K562 (cell line): ENCODE measurements at regions not wholly inside any gene's neighbourhood (a gene's known extent, or its start where the extent isn't known, plus 50 kb on each side); places are given as distances from the start of the nearest gene placed in this dataset.

Experiments used
- ATAC-seq: fragments of 200-7000 bp; cut with Tn5 transposase; 3 replicates; pipeline ENCODE4 v1.9.1; 2020; ENCODE audit warnings: moderate library complexity
- BruUV-seq: library from RNA; stranded (reverse); fragments of 400-500 nt; replicated peaks from 2 replicates; lab custom pipeline; 2021; lab: Mats Ljungman, UMichigan
- CTCF ChIA-PET: fragments of 300-600 bp; formaldehyde crosslinking; extraction: SDS; loops from one replicate; lab custom pipeline; 2021; ENCODE audit warnings: low intra/inter-chr PET ratio; lab: Yijun Ruan, JAX
- POLR2A ChIA-PET: fragments of 300-600, 350-650 bp; sonication (Branson Sonifier 250); formaldehyde crosslinking; extraction: SDS; loops from one replicate; lab custom pipeline; 2021; ENCODE audit warnings: antibody characterized with exemption, inconsistent platforms; lab: Yijun Ruan, JAX
- DNase-seq, 4 experiments: peaks; one replicate each; pipeline versions ENCODE4 v3.0.0 to v3.0.0-alpha.2; 2011 to 2018; ENCODE audit warnings: low spot score in 3 of 4, mixed read lengths in 3 of 4; ENCODE audit errors: extremely low read depth in 1 of 4
- FAIRE-seq: peaks from 2 replicates; lab custom pipeline; 2011; peaks lifted over from hg19 to GRCh38; lab: Jason Lieb, UNC
- H2AFZ ChIP-seq: 2 replicates; pipeline ENCODE4 v1.6.0; 2011; ENCODE audit warnings: low read depth, low read length, control low read depth, inconsistent platforms
- H3K27ac ChIP-seq: fragments of 200-600 bp; 3 replicates; pipeline ENCODE4 v1.8.0; 2011; ENCODE audit warnings: low read depth, mild to moderate bottlenecking, control low read depth, inconsistent platforms, low read length, moderate library complexity, mixed read lengths; ENCODE audit errors: extremely low read depth
- H3K27me3 ChIP-seq, 2 experiments: fragments of 300-600 bp in 1 of 2; 2 replicates in 1 of 2; 3 replicates in 1 of 2; pipeline versions ENCODE4 v1.6.0 to v1.8.0; 2011; ENCODE audit warnings: inconsistent platforms in 2 of 2, low read length in 2 of 2, mild to moderate bottlenecking in 1 of 2, mixed read lengths in 1 of 2, moderate library complexity in 1 of 2; ENCODE audit not compliant: control insufficient read depth in 2 of 2, insufficient read depth in 2 of 2
- H3K36me3 ChIP-seq: fragments of 300-600 bp; 3 replicates; pipeline ENCODE4 v1.8.0; 2011; ENCODE audit warnings: mild to moderate bottlenecking, low read length, inconsistent platforms; ENCODE audit not compliant: control insufficient read depth, insufficient read depth
- H3K4me1 ChIP-seq, 2 experiments: fragments of 200-600 bp in 1 of 2; replicated peaks in 1 of 2; 2 replicates in 1 of 2; 3 replicates in 1 of 2; pipeline versions ENCODE4 v1.5.1 to v1.8.0; 2011; ENCODE audit warnings: inconsistent platforms in 2 of 2, low read length in 2 of 2, mild to moderate bottlenecking in 1 of 2, mixed read lengths in 1 of 2, moderate library complexity in 1 of 2; ENCODE audit not compliant: control insufficient read depth in 2 of 2, insufficient read depth in 2 of 2
- H3K4me2 ChIP-seq: 2 replicates; pipeline ENCODE4 v1.6.1; 2011; ENCODE audit warnings: low read length, control low read depth, inconsistent platforms, mixed read lengths; ENCODE audit not compliant: insufficient read depth
- H3K4me3 ChIP-seq: fragments of 200-600 bp; sonication (generic), shearing (Covaris generic); 2 replicates; pipeline ENCODE4 v1.5.1; 2016; ENCODE audit warnings: control low read depth, inconsistent platforms
- H3K79me2 ChIP-seq: fragments of 200-600 bp; 3 replicates; pipeline ENCODE4 v1.8.0; 2011; ENCODE audit warnings: low read length, inconsistent platforms; ENCODE audit not compliant: control insufficient read depth, insufficient read depth
- H3K9ac ChIP-seq, 2 experiments: 2 replicates each; pipeline versions ENCODE4 v1.6.0 to v1.6.1; 2011; ENCODE audit warnings: low read depth in 2 of 2, low read length in 2 of 2, control low read depth in 1 of 2, inconsistent platforms in 1 of 2, mild to moderate bottlenecking in 1 of 2, mixed read lengths in 1 of 2; ENCODE audit not compliant: insufficient read depth in 1 of 2
- H3K9me1 ChIP-seq: one replicate; pipeline ENCODE4 v1.6.0; 2011; ENCODE audit warnings: inconsistent platforms, mild to moderate bottlenecking, low read length, moderate library complexity; ENCODE audit not compliant: control insufficient read depth, insufficient read depth
- H3K9me3 ChIP-seq: replicated peaks from 2 replicates; pipeline ENCODE4 v1.5.1; 2011; ENCODE audit warnings: low read depth, low read length, inconsistent platforms; ENCODE audit not compliant: control insufficient read depth, insufficient read depth
- H4K20me1 ChIP-seq: replicated peaks from 2 replicates; pipeline ENCODE4 v1.6.1; 2011; ENCODE audit warnings: low read length, inconsistent platforms, mixed read lengths; ENCODE audit not compliant: control insufficient read depth, insufficient read depth
- GTF2E2 ChIP-seq: fragments of 200-800 bp; sonication (Bioruptor generic); IDR thresholded peaks from 2 replicates; pipeline ENCODE4 v1.6.1; 2016; ENCODE audit warnings: missing genetic modification characterization, missing compliant biosample characterization
- MEIS2 ChIP-seq: fragments of 450-650 bp; IDR thresholded peaks from 2 replicates; pipeline ENCODE4 v1.6.1; 2014; ENCODE audit warnings: mild to moderate bottlenecking; ENCODE audit not compliant: partially characterized antibody
- MTA1 ChIP-seq: fragments of 450-650 bp; IDR thresholded peaks from 2 replicates; pipeline ENCODE4 v1.6.1; 2017; ENCODE audit warnings: borderline replicate concordance
- TCF3 ChIP-seq: sonication (generic); formaldehyde crosslinking; IDR thresholded peaks from 2 replicates; pipeline ENCODE4 v1.4.0; 2020; ENCODE audit warnings: mild to moderate bottlenecking, missing genetic modification reagents
- TEAD1 ChIP-seq, 2 experiments: fragments of 450-650 bp in 1 of 2; sonication (generic) in 1 of 2; formaldehyde crosslinking; IDR thresholded peaks; 2 replicates each; pipeline versions ENCODE4 v1.4.0 to v1.8.0; 2020 to 2022; ENCODE audit warnings: mild to moderate bottlenecking in 2 of 2, missing genetic modification reagents in 1 of 2
- ZC3H4 ChIP-seq: sonication (generic); formaldehyde crosslinking; IDR thresholded peaks from 2 replicates; pipeline ENCODE4 v1.9.0; 2021; ENCODE audit warnings: missing genetic modification reagents, borderline replicate concordance
- ZKSCAN1 ChIP-seq: fragments of 150-350 bp; IDR thresholded peaks from 2 replicates; pipeline ENCODE4 v1.6.1; 2016; ENCODE audit warnings: low read depth, low read length
- ZNF644 ChIP-seq: fragments of 200-800 bp; sonication (Bioruptor generic); IDR thresholded peaks from 2 replicates; pipeline ENCODE4 v1.6.1; 2016; ENCODE audit warnings: low read depth, missing genetic modification characterization, missing compliant biosample characterization
- ZZZ3 ChIP-seq: fragments of 450-650 bp; IDR thresholded peaks from 2 replicates; pipeline ENCODE4 v1.6.1; 2016; ENCODE audit warnings: antibody characterized with exemption, mild to moderate bottlenecking, moderate library complexity
- WGBS: fragments of 100-300 bp; shearing (Covaris generic); methylation state at CpG from one replicate; pipeline ENCODE4 v1.1.6; 2016; ENCODE audit warnings: low coverage, mixed read lengths; ENCODE audit not compliant: insufficient coverage; ENCODE audit errors: missing lambda C conversion rate; 5-methylcytosine and 5-hydroxymethylcytosine counted together
- in situ Hi-C: fragments of 300-500 bp; cut with MboI; formaldehyde crosslinking; loops from 4 replicates; pipeline ENCODE4 v1.15.0; 2018; ENCODE audit warnings: inconsistent platforms, mixed read lengths
- intact Hi-C: fragments of 100-400 bp; cut with micrococcal nuclease; formaldehyde crosslinking; loops from 2 replicates; pipeline ENCODE4 v1.14.2; 2022
- TF ChIP-seq, protein P1 (sequence below): fragments of 450-650 bp; formaldehyde crosslinking; IDR thresholded peaks from 2 replicates; pipeline ENCODE4 v1.4.0; 2020; ENCODE audit warnings: mild to moderate bottlenecking, moderate library complexity
- TF ChIP-seq, protein P2 (sequence below): sonication (generic); formaldehyde crosslinking; IDR thresholded peaks from 2 replicates; pipeline ENCODE4 v1.8.0; 2022; ENCODE audit warnings: mild to moderate bottlenecking, missing genetic modification reagents

- Histone ChIP-seq H3K4me1 (no peaks in the 10 kb centered on the region), H3K9me3 (no peaks in the 10 kb centered on the region; the same call in 1 of the 2 replicates), H3K9ac (no peak overlapping the region), H2AFZ (no peak overlapping the region), H4K20me1 (no peaks in the 10 kb centered on the region), H3K36me3 (no peaks in the 10 kb centered on the region), H3K9me1 (no peaks in the 10 kb centered on the region), H3K4me3 (no peak overlapping the region), H3K27me3 (no peaks in the 10 kb centered on the region), H3K79me2 (no peaks in the 10 kb centered on the region), H3K4me2 (no peak overlapping the region), H3K27ac (no peak overlapping the region)
- intact Hi-C loops (no loop called here), in situ Hi-C loops (no loop called here)
- ChIA-PET CTCF (no interaction called here), POLR2A (interaction anchor here (0.7 kb wide), 1 partner anchor 10 kb away, joined by 3 read pairs; no protein-coding TSS in a partner anchor)
- no peak for ATAC-seq
- TF ChIP-seq MTA1 (no peak), TCF3 (CRISPR knock-in tag) (no peak), TEAD1 (CRISPR knock-in tag; IDR thresholded peaks at IDR 0.05) (no peak), ZC3H4 (CRISPR knock-in tag) (no peak), ZNF644 (tag) (no peak), MEIS2 (no peak), ZZZ3 (no peak), ZKSCAN1 (no peak), GTF2E2 (tag) (no peak)
- TF ChIP-seq, protein P1, sequence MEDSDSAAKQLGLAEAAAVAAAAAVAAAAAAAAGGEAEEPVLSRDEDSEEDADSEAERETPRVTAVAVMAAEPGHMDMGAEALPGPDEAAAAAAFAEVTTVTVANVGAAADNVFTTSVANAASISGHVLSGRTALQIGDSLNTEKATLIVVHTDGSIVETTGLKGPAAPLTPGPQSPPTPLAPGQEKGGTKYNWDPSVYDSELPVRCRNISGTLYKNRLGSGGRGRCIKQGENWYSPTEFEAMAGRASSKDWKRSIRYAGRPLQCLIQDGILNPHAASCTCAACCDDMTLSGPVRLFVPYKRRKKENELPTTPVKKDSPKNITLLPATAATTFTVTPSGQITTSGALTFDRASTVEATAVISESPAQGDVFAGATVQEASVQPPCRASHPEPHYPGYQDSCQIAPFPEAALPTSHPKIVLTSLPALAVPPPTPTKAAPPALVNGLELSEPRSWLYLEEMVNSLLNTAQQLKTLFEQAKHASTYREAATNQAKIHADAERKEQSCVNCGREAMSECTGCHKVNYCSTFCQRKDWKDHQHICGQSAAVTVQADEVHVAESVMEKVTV (CRISPR knock-in tag) = no peak
- TF ChIP-seq, protein P2, sequence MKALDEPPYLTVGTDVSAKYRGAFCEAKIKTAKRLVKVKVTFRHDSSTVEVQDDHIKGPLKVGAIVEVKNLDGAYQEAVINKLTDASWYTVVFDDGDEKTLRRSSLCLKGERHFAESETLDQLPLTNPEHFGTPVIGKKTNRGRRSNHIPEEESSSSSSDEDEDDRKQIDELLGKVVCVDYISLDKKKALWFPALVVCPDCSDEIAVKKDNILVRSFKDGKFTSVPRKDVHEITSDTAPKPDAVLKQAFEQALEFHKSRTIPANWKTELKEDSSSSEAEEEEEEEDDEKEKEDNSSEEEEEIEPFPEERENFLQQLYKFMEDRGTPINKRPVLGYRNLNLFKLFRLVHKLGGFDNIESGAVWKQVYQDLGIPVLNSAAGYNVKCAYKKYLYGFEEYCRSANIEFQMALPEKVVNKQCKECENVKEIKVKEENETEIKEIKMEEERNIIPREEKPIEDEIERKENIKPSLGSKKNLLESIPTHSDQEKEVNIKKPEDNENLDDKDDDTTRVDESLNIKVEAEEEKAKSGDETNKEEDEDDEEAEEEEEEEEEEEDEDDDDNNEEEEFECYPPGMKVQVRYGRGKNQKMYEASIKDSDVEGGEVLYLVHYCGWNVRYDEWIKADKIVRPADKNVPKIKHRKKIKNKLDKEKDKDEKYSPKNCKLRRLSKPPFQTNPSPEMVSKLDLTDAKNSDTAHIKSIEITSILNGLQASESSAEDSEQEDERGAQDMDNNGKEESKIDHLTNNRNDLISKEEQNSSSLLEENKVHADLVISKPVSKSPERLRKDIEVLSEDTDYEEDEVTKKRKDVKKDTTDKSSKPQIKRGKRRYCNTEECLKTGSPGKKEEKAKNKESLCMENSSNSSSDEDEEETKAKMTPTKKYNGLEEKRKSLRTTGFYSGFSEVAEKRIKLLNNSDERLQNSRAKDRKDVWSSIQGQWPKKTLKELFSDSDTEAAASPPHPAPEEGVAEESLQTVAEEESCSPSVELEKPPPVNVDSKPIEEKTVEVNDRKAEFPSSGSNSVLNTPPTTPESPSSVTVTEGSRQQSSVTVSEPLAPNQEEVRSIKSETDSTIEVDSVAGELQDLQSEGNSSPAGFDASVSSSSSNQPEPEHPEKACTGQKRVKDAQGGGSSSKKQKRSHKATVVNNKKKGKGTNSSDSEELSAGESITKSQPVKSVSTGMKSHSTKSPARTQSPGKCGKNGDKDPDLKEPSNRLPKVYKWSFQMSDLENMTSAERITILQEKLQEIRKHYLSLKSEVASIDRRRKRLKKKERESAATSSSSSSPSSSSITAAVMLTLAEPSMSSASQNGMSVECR (CRISPR knock-in tag) = no peak
- no peak for FAIRE-seq
- 1% methylated on average over 4 of the region's 4 CpGs for WGBS
- no TSS peak for BruUV-seq
- no peak for DNase-seq
Observed at GRCh38 chr5:40277161-40277906, 402.4 kb upstream of the PTGER4 start.
